Panc1 (cell line): ENCODE measurements at regions not wholly inside any gene's neighbourhood (a gene's known extent, or its start where the extent isn't known, plus 50 kb on each side); places are given as distances from the start of the nearest gene placed in this dataset.

Experiments
- ATAC-seq: fragments of 200-7000 bp; cut with Tn5 transposase; 2 replicates; pipeline ENCODE4 v1.9.1; 2020; ENCODE audit warnings: mild to moderate bottlenecking, moderate library complexity
- BruUV-seq: library from RNA; stranded (reverse); fragments of 400-500 nt; replicated peaks from 2 replicates; lab custom pipeline; 2021; lab: Mats Ljungman, UMichigan
- CTCF ChIA-PET: fragments of 300-600 bp; sonication (Branson Sonifier 250); formaldehyde crosslinking; loops from one replicate; lab custom pipeline; 2022; ENCODE audit warnings: antibody characterized with exemption; lab: Charles Lee
- POLR2A ChIA-PET: fragments of 300-600 bp; sonication (Branson Sonifier 250); formaldehyde crosslinking; loops from one replicate; lab custom pipeline; 2022; ENCODE audit warnings: antibody characterized with exemption; lab: Charles Lee
- DNase-seq: peaks from one replicate; pipeline ENCODE4 v3.0.0-alpha.2; 2010; ENCODE audit warnings: low read depth, low spot score
- H3K27ac ChIP-seq: 2 replicates; pipeline ENCODE4 v1.5.1; 2011; ENCODE audit warnings: mild to moderate bottlenecking, low read length, inconsistent platforms
- H3K27me3 ChIP-seq: fragments of 200-500 bp; sonication (Bioruptor generic); 2 replicates; pipeline ENCODE4 v1.6.0; 2014; ENCODE audit warnings: low read length, inconsistent platforms; ENCODE audit not compliant: control insufficient read depth, insufficient read depth
- H3K36me3 ChIP-seq: fragments of 200-500 bp; sonication (Bioruptor generic); 2 replicates; pipeline ENCODE4 v1.5.1; 2014; ENCODE audit warnings: inconsistent platforms, mild to moderate bottlenecking, low read length, moderate library complexity; ENCODE audit not compliant: control insufficient read depth, insufficient read depth
- H3K4me1 ChIP-seq: 2 replicates; pipeline ENCODE4 v1.5.1; 2011; ENCODE audit warnings: inconsistent platforms, mild to moderate bottlenecking, low read length, moderate library complexity; ENCODE audit not compliant: control insufficient read depth, insufficient read depth
- H3K4me3 ChIP-seq, 2 experiments: 2 replicates each; pipeline ENCODE4 v1.5.1; 2011 to 2012; ENCODE audit warnings: low read depth in 2 of 2, low read length in 2 of 2, mild to moderate bottlenecking in 2 of 2, inconsistent platforms in 1 of 2, moderate library complexity in 1 of 2
- H3K9me3 ChIP-seq: fragments of 200-500 bp; sonication (Bioruptor generic); 2 replicates; pipeline ENCODE4 v1.5.1; 2014; ENCODE audit warnings: low read depth, mild to moderate bottlenecking, inconsistent platforms, low read length, moderate library complexity; ENCODE audit not compliant: control insufficient read depth, insufficient read depth
- POLR2AphosphoS5 ChIP-seq: IDR thresholded peaks from 2 replicates; pipeline ENCODE4 v1.6.1; 2012; ENCODE audit warnings: mild to moderate bottlenecking, low read depth, low read length, moderate library complexity
- SIN3A ChIP-seq: IDR thresholded peaks from 2 replicates; pipeline ENCODE4 v1.6.1; 2012; ENCODE audit warnings: low read depth, mild to moderate bottlenecking, low read length, moderate library complexity, borderline replicate concordance; ENCODE audit not compliant: insufficient read depth
- TCF7L2 ChIP-seq: IDR thresholded peaks from 2 replicates; pipeline ENCODE4 v1.6.1; 2011; ENCODE audit warnings: mild to moderate bottlenecking, low read depth, low read length, inconsistent platforms
- in situ Hi-C: cut with HindIII; loops from 2 replicates; pipeline ENCODE4 v1.10.0; 2016; ENCODE audit warnings: low sequenced_read_pairs, low pct_unique_long_range_greater_than_20kb
- intact Hi-C: fragments of 100-400 bp; cut with micrococcal nuclease; formaldehyde crosslinking; loops from one replicate; pipeline ENCODE4 v1.10.0; 2022; ENCODE audit not compliant: unreplicated experiment
- TF ChIP-seq, protein P1 (sequence below), 2 experiments: IDR thresholded peaks; 2 replicates each; pipeline ENCODE4 v1.6.1; 2011 to 2012; ENCODE audit warnings: low read depth in 2 of 2, control low read depth in 1 of 2, low read length in 1 of 2, mild to moderate bottlenecking in 1 of 2, moderate library complexity in 1 of 2; ENCODE audit not compliant: insufficient read depth in 1 of 2
- TF ChIP-seq, protein P2 (sequence below): fragments of 450-650 bp; IDR thresholded peaks from 2 replicates; pipeline ENCODE4 v1.5.1; 2017; ENCODE audit warnings: mild to moderate bottlenecking

- ATAC-seq (no peak), DNase-seq (no peak)
- ChIA-PET CTCF (no interaction called here), POLR2A (no interaction called here)
- in situ Hi-C loops = no loop called here
- Histone ChIP-seq H3K4me1 (peaks cover 13% of the 10 kb centered on the region; the same call in 1 of the 2 replicates), H3K36me3 (no peaks in the 10 kb centered on the region), H3K9me3 (no peaks in the 10 kb centered on the region), H3K27me3 (no peaks in the 10 kb centered on the region; the same call in 1 of the 2 replicates), H3K4me3 (no peak overlapping the region), H3K27ac (no peak overlapping the region)
- TF ChIP-seq, protein P1, sequence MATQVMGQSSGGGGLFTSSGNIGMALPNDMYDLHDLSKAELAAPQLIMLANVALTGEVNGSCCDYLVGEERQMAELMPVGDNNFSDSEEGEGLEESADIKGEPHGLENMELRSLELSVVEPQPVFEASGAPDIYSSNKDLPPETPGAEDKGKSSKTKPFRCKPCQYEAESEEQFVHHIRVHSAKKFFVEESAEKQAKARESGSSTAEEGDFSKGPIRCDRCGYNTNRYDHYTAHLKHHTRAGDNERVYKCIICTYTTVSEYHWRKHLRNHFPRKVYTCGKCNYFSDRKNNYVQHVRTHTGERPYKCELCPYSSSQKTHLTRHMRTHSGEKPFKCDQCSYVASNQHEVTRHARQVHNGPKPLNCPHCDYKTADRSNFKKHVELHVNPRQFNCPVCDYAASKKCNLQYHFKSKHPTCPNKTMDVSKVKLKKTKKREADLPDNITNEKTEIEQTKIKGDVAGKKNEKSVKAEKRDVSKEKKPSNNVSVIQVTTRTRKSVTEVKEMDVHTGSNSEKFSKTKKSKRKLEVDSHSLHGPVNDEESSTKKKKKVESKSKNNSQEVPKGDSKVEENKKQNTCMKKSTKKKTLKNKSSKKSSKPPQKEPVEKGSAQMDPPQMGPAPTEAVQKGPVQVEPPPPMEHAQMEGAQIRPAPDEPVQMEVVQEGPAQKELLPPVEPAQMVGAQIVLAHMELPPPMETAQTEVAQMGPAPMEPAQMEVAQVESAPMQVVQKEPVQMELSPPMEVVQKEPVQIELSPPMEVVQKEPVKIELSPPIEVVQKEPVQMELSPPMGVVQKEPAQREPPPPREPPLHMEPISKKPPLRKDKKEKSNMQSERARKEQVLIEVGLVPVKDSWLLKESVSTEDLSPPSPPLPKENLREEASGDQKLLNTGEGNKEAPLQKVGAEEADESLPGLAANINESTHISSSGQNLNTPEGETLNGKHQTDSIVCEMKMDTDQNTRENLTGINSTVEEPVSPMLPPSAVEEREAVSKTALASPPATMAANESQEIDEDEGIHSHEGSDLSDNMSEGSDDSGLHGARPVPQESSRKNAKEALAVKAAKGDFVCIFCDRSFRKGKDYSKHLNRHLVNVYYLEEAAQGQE (IDR thresholded peaks at IDR 0.05; ENCODE audit: insufficient read depth in 1 of 2, low read depth in 2 of 2, low read length in 1 of 2) = no peak
- no peak for TF ChIP-seq TCF7L2
- TF ChIP-seq, protein P2, sequence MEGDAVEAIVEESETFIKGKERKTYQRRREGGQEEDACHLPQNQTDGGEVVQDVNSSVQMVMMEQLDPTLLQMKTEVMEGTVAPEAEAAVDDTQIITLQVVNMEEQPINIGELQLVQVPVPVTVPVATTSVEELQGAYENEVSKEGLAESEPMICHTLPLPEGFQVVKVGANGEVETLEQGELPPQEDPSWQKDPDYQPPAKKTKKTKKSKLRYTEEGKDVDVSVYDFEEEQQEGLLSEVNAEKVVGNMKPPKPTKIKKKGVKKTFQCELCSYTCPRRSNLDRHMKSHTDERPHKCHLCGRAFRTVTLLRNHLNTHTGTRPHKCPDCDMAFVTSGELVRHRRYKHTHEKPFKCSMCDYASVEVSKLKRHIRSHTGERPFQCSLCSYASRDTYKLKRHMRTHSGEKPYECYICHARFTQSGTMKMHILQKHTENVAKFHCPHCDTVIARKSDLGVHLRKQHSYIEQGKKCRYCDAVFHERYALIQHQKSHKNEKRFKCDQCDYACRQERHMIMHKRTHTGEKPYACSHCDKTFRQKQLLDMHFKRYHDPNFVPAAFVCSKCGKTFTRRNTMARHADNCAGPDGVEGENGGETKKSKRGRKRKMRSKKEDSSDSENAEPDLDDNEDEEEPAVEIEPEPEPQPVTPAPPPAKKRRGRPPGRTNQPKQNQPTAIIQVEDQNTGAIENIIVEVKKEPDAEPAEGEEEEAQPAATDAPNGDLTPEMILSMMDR = no peak
- TF ChIP-seq SIN3A = no peak
- no peak for TF ChIP-seq POLR2AphosphoS5
- intact Hi-C loops = no loop called here
- no TSS peak for BruUV-seq
Observed at GRCh38 chr12:34287437-34287836, 265.1 kb downstream of the ALG10 start.

DNA sequence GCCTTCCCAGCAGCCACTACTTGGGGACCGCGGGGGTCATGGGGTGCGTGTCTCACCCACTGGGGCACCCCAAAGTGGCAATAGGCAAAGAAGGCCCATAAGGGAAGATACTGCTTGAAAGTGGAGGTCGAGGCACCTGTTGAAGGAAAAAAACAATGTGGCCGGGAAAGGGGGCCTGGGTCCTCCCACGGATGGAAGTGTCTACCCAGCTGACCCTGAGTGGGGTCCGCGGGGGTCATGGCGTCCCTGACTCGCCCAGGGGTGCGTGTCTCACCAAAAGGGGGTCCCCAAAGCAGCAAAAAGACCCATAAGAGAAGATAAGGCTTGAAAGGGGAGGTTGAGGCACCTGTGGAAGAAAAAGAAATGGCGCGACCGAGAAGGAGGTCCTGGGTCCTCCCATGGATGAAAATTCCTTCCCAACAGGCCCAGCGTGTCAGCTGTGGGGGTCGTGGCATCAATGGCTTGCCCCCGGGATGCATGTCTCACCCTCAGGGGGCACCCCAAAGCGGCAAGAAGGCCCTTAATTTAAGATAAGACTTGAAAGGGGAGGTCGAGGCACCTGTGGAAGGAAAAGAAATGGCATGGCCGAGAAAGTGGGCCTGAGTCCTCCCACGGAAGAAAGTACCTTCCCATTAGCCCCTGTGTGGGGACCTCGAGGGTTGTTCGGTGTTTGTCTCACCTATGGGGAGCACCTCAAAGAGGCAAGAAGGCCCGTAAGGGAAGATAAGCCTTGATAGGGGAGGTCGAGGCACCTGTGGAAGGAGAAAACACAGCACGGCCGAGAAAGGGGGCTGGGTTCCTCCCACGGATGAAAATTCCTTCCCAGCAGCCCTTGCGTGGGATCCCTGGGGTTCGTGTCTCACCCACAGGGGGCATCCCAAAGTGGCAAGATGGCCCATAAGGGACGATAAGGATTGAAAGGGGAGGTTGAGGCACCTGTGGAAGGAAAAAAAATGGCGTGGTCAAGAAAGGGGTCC lies 266.0 kb downstream of the ALG10 start:
- ChIA-PET CTCF (no interaction called here), POLR2A (no interaction called here)
- intact Hi-C loops (no loop called here), in situ Hi-C loops (no loop called here)
- H3K9me3 ChIP-seq = no peaks in the 10 kb centered on the region
- no peaks in the 10 kb centered on the region for H3K36me3 ChIP-seq
- peaks cover 13% of the 10 kb centered on the region for H3K4me1 ChIP-seq
- DNase-seq (no peak), ATAC-seq (no peak)
- H3K4me3 ChIP-seq = no peak overlapping the region
- no peaks in the 10 kb centered on the region; the same call in 1 of the 2 replicates for H3K27me3 ChIP-seq
- BruUV-seq = no TSS peak
- H3K27ac ChIP-seq = no peak overlapping the region
- TF ChIP-seq POLR2AphosphoS5 = no peak
- TF ChIP-seq SIN3A = no peak
- TF ChIP-seq, protein P2 = no peak
- TF ChIP-seq, protein P1 (IDR thresholded peaks at IDR 0.05; ENCODE audit: insufficient read depth in 1 of 2, low read depth in 2 of 2, low read length in 1 of 2) = no peak
- TF ChIP-seq TCF7L2 = no peak
